ENCODE measurements at regions not wholly inside any gene's neighbourhood (a gene's known extent, or its start where the extent isn't known, plus 50 kb on each side); places are given as distances from the start of the nearest gene placed in this dataset.
"Not testable (repeated sequence)": the region's sequence is repeated elsewhere in the genome, so short reads cannot be mapped to it uniquely, and the experiment has no call there.

DNA sequence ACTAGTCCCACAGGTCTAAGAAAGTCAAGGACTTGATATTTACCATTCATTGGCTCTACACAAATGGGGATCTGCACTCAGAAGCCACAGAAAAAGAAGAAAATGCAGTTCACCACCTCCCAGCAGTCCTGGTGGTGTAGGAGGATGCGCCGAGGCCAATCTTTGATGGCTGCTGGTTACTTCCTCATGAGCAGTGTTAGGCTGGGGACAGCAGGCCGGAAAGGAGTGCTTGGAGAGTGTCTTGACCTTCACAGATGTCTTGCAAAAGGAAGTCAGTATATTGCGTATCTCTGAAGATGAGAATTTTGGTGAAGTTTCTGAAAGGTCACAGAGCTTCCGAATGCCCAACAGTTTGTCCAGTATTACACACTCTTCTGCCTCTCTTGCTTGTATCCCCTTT, 597.0 kb downstream of the EBF1 start:
- DNase-seq (ENCODE audit: low read depth, low spot score): no peak
- POLR2A ChIA-PET: no interaction called here
- CTCF ChIA-PET: no interaction called here
- H3K4me3 ChIP-seq (ENCODE audit: low read depth, low read length): no peak overlapping the region
- TF ChIP-seq, protein P1, sequence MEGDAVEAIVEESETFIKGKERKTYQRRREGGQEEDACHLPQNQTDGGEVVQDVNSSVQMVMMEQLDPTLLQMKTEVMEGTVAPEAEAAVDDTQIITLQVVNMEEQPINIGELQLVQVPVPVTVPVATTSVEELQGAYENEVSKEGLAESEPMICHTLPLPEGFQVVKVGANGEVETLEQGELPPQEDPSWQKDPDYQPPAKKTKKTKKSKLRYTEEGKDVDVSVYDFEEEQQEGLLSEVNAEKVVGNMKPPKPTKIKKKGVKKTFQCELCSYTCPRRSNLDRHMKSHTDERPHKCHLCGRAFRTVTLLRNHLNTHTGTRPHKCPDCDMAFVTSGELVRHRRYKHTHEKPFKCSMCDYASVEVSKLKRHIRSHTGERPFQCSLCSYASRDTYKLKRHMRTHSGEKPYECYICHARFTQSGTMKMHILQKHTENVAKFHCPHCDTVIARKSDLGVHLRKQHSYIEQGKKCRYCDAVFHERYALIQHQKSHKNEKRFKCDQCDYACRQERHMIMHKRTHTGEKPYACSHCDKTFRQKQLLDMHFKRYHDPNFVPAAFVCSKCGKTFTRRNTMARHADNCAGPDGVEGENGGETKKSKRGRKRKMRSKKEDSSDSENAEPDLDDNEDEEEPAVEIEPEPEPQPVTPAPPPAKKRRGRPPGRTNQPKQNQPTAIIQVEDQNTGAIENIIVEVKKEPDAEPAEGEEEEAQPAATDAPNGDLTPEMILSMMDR (IDR thresholded peaks at IDR 0.05; ENCODE audit: insufficient read depth, low read length, missing control alignments): no peak

DNA sequence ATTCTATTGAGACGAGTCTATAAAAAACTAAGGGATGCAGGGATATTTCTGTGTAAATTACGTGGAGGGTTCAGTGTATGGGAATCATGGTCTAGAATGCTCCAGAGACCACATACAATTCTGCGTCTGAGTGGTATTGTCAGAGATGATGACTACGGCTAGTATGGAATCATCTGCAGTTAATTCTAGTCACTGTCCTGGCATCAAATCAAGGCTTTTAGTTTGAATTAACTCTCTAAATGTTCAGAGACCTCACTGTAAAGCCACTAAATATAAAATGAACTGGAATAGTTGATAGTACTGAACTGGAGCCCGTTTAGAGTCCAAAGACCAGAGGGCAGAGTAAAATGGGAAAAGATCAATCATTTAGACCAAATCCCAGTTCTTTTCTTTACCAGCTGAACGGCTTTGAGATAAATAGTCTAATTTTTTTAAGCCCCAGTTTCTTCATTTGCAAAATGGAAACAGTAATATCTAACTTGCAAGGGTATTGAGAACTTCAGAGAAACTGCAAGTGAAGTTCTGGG, 599.8 kb downstream of the EBF1 start:
- no peak for DNase-seq (ENCODE audit: low read depth, low spot score)
- no peak overlapping the region for H3K4me3 ChIP-seq (ENCODE audit: low read depth, low read length)
- POLR2A ChIA-PET: no interaction called here
- CTCF ChIA-PET: no interaction called here
- TF ChIP-seq, protein P1 (IDR thresholded peaks at IDR 0.05; ENCODE audit: insufficient read depth, low read length, missing control alignments): no peak

DNA sequence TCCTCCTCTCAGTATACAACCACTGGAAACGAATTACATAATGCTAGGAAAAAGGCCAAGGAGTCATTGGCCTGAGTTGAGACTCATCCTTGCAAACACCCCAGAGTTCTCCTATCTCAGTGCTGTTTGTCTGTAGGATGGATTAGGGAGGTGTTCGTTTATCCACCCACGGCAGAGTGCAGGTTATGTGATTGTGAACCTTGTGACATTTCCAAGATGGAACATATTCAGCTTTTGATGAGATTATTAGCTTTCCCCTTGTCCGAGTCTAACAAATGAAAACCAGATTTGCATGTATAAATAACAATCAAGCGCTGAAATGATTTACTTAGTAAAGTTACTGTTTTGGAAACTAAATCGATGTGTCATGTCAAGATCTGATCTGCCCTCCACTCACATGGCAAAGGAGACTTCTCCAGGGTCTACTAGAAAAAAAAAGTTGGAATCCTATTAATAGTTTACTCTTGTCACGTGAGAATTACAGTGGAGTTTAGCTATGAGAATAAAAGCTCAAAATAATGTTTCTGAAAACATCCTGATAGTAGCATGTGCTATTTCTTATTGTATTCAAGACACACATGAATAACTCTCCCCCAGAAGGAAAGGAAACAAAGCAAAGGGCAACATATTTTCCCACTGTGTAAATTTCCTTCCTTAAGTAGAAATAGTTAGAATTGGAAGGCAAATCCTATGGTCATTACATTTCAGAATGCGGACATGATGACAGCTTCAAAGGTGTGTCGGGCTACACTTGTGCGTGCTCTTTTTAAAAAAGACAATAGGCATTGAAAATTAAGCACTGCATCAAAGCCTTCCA, 600.4 kb downstream of the EBF1 start:
- ChIA-PET POLR2A (no interaction called here), CTCF (no interaction called here)
- no peak overlapping the region for H3K4me3 ChIP-seq (ENCODE audit: low read depth, low read length)
- DNase-seq (ENCODE audit: low read depth, low spot score): no peak
- TF ChIP-seq, protein P1 (IDR thresholded peaks at IDR 0.05; ENCODE audit: insufficient read depth, low read length, missing control alignments): no peak

DNA sequence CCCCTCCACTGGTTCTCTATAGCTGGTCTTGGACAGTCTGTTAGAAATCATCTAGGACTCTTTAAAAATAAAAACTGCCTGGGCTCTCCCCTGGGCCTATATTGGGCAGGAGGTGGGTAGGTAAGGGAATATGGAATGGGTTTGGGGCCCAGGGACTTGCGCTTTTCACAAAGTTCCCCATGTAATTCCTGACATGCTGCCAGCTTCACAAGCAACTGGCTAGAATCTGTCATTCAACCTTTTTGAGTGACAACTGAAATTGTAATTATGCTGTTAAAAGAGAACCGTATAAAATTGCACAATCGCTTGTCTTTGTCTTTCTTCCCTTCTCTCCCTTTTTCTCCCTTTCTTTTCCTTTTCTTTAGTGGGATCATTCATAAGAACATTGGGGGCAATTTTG, 603.1 kb downstream of the EBF1 start:
- TF ChIP-seq, protein P1 (IDR thresholded peaks at IDR 0.05; ENCODE audit: insufficient read depth, low read length, missing control alignments): no peak
- ChIA-PET CTCF (interaction anchor here (1.4 kb wide), 1 partner anchor 322 kb away, joined by 3 read pairs; no protein-coding TSS in a partner anchor), POLR2A (no interaction called here)
- H3K4me3 ChIP-seq (ENCODE audit: low read depth, low read length): no peak overlapping the region
- DNase-seq (ENCODE audit: low read depth, low spot score): no peak

DNA sequence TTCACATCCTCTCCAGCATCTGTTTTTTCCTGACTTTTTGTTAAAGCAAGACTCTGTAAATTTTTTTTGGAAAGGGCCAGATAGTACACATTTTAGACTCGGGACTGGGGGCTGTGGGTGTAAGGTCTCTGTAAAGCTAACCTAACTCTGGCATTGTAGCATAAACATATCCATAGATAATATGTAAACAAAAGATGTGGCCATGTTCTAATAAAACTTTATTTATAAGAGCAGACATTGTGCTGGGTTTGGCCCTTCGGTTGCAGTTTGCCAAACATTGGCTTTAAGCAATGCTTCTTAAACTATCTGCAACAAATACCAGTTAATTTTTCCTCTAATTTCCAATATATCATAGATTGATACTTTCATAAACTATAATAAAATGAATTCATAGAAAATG, 605.2 kb downstream of the EBF1 start:
- ChIA-PET CTCF (no interaction called here), POLR2A (no interaction called here)
- no peak for DNase-seq (ENCODE audit: low read depth, low spot score)
- no peak overlapping the region for H3K4me3 ChIP-seq (ENCODE audit: low read depth, low read length)
- TF ChIP-seq, protein P1 (IDR thresholded peaks at IDR 0.05; ENCODE audit: insufficient read depth, low read length, missing control alignments): no peak

DNA sequence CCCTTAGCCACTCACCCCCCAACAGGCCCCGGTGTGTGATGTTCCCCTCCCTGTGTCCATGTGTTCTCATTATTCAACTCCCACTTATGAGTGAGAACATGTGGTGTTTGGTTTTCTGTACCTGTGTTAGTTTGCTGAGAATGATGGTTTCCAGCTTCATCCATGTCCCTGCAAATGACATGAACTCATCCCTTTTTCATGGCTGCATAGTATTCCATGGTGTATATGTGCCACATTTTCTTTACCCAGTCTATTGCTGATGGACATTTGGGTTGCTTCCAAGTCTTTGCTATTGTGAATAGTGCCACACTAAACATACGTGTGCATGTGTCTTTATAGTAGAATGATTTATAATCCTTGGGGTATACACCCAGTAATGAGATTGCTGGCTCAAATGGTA, 605.7 kb downstream of the EBF1 start:
- POLR2A ChIA-PET; CTCF ChIA-PET; H3K4me3 ChIP-seq (ENCODE audit: low read depth, low read length); DNase-seq (ENCODE audit: low read depth, low spot score): not testable (repeated sequence)

DNA sequence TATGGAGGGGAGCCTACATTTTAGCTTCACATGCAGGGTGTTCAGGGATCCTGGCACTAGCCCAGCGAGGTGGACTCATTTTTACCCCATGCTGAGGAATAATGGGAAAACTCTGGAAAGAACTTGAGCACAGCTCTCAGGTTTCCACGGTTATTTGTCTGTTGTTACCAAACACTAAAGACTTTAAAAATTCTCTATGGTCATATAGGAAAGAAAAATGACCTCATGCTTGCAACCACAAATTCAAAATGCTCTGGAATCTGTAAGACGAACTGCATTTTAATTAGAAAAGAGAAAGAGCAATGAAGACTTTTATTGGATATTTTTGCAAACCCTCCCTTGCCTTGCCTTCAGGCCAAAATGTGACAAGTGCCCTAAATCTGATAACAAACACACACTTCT, 606.9 kb downstream of the EBF1 start:
- H3K4me3 ChIP-seq (ENCODE audit: low read depth, low read length): no peak overlapping the region
- ChIA-PET CTCF (no interaction called here), POLR2A (no interaction called here)
- DNase-seq (ENCODE audit: low read depth, low spot score): no peak
- TF ChIP-seq, protein P1 (IDR thresholded peaks at IDR 0.05; ENCODE audit: insufficient read depth, low read length, missing control alignments): no peak
